ENCODE measurements at regions not wholly inside any gene's neighbourhood (a gene's known extent, or its start where the extent isn't known, plus 50 kb on each side); places are given as distances from the start of the nearest gene placed in this dataset.

DNA sequence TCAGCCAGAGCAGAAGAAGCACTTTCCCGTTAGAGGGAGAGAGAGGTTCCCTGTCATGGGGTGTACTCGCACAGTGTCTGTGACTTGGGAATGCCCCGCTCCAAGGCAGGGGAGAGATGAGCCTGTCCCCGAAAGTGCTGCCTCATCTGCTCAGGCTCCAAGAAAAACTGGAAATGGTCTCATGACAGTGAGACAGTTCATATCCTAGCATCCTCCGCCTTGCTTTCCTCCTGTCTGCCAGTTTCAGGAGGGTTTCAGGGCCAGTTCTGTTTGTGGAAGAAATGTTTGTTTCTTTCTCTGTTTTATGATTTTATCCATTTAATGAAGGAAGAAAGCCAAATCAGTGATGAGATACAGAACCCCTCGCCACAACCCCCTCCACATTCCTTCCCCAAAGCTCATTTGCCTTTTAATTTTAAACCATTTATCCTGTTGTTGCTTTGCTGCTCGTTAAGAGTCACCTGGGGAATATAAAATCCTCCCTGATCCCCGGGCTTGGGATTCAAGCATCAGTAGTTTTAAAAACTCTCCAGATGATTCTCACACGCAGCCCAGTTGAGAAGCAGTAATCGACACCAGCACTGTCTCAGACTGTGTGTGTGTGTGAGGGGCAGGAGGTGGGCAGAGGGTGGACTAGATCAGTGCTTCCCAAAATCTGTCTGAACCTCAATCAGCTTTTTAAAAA, 144.6 kb upstream of the UBL3 start:
- no peak for DNase-seq

- DNase-seq = peak; percentile 51
Measured at GRCh38 chr13:29993716-29994488, 143.5 kb upstream of the UBL3 start.

DNA sequence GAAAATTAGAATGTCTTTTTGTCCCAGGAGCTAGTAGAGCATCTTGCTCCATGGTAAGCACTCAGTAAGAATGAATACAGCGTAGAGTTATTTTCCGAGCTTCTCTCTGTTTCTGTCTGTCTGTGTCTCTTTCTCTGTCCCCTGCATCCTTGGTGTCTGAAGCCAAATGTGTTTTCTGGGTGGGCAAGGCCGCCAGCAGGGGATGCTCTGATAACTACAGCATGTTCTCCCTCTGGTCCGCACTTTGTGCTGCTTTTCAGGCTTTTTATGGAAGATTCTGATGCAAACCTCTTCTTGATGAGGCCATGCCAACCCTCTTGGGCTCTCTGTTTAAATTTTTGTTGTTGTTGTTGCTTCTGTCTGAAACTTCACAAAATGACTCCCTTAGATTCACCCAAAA, 142.8 kb upstream of the UBL3 start:
- no peak for DNase-seq

- DNase-seq = peak; percentile 96
Measured at GRCh38 chr13:29991343-29991742, 140.9 kb upstream of the UBL3 start.

- DNase-seq = no peak
Measured at GRCh38 chr13:29987340-29987739, 136.9 kb upstream of the UBL3 start.

DNA sequence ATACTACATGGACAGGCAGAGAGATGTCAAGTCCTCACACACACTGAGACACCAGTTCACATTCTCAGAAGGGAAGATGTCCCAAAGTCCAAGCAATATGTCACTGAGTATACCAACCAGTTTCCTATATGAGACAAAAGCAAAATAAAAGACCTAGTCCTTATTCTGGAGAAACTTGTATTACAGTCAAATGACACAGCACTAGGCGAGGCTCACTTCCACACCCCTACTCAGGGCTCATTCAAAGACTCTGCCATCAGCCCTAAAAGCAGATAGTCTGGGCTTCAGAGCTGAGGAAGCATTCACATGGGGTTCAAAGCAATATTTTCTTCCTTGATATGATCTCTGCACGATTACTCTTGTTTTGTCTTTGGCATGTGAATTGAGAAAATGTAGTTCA, 129.9 kb upstream of the UBL3 start:
- DNase-seq = no peak

DNA sequence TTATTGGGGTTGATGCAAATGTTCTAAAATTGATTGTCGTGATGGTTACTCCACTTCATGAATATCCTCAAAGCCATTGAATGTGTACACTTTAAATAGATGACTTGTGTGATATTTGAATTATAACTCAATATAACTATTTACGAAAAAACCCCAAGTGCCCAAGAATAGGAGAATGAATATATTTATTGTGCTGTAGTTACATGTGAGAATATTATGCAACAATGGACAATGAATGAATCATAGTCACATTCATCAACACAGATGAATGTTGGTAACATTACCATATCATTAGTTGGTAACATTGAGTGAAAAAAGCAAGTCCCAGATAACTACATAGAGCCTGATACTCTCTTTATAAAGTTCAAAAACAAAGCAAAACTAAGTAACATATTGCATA, 127.8 kb upstream of the UBL3 start:
- DNase-seq = no peak

DNA sequence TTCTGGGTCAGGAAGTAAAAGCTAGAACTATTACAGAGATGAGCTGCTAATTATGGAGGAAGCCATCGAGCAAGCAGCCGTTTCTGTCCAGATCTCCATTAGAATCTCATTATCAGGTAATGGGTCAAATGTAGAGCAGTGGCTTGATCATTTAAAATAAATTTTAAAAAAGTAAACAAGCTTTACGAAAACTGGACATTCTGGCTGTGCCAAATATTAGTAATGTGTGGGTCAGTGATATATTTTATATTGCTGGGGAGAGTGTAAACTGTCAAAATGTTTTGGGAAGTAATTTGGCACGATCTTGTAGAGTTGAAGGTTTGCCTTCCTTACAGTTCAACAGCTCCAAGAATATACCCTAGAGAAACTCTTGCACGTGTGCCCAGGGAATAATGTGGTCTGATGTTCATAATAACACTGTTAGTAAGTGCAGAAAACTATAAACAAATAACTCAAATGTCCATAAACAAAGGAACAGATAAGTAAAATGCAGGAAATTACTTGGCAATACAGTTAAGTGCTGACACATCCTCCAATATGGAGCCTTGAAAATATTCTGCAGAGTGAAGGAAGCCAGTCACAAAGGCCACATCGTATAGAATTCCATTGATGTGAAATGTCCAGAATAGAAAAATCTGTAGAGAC, 127.2 kb upstream of the UBL3 start:
- no peak for DNase-seq

DNA sequence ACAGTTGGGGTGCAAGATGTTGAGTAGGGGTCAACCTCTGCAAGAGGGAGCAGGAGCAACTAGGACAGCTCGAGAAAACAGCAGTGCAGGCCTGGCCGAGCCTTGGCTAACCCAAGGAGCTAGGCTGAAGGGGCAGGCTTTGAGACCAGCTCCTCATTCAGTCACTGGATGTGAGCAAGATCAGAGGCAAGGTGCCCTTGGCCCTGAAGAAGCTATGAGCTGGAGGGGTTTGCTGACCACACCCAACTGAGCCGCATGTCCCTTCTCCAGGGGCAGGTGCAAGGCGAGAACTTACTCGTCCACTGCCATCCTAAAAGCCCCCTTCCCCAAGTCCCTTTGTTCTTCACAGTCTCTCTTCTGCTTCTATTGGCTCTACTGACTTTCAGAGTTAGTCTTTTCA, 126.1 kb upstream of the UBL3 start:
- DNase-seq = no peak

GRCh38 chr13:29975283-29975682, 124.9 kb upstream of the UBL3 start:
- DNase-seq = no peak

DNA sequence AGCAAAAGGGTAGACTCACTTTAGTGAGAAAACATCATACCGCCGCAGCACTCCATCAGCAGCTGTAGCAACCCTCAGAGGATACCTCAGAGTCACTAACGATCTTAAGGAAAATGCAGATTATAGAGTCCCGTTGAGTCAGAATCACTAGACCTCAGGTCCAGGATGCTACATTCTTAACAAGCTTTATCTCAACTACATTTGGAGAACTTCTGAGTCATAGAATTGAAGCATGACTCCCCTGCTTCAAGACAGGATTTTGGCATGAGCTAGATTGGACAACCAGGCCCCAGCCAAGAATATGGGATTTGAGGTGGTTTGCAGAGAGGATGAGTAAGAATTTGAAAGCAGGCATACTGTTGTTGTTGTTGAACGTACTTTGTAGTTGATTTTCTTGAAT, 118.9 kb upstream of the UBL3 start:
- DNase-seq = peak; percentile 61

GRCh38 chr13:29964181-29964845, 113.9 kb upstream of the UBL3 start:
- DNase-seq = no peak

- DNase-seq = no peak
Measured at GRCh38 chr13:29963089-29963488, 112.7 kb upstream of the UBL3 start.

- DNase-seq = no peak
Measured at GRCh38 chr13:29961036-29961670, 110.7 kb upstream of the UBL3 start.

DNA sequence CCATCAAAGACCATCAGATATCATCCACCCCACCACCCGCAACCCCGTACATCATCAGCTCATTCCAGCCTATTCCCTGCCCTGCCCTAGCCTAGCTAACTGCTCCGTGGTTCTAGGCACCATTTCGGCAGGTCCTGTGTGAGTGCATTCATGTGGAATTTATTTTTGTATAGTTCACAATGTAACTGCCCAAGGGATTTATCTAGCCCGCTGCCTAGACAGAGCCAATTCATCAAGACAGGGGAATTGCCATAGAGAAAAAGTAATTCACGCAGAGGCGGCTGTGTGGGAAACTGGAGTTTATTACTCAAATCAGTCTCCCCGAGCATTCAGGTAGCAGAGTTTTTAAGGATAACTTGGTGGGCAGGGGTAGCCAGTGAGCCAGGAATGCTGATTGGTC, 109.2 kb upstream of the UBL3 start:
- DNase-seq = no peak

GRCh38 chr13:29959086-29959485, 108.7 kb upstream of the UBL3 start:
- DNase-seq = no peak

GRCh38 chr13:29958476-29958875, 108.1 kb upstream of the UBL3 start:
- no peak for DNase-seq

DNA sequence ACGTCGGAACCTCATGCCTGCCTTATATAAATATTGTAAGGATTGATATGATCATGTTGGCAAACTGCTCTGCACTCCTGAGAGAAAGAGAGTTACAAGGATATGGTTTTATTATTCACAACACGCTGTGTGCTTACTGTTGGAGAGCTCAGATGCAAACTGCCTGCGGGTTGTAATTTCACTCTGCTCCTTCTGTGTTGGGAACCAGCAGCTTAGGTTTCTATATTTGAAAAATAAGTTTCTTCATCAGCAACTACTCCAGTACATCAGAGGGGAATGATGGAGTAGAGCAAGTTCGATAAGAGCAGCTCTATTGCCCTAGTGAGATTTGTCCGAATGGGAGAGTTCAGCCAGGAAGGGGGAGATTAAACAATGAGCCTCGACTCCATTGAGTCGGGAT, 106.9 kb upstream of the UBL3 start:
- DNase-seq = no peak

DNA sequence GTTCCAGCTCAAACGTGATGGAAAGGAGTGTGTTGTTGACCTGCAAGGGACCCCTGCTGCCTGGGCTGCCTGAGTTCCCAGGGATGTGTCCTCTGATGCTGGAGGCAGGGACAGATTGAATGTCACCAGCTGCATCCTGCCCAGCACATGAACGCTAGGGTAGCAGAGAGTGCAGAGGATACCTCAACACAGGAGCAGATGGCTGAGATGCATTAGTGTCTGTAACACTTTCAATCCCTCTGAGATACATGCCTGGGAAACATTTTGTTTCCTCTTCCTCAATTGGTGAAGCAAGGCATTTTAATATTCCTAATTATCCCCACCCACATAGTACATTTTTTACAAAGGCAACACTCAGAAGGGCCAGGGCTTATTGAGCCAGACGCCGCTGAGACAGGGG, 106.4 kb upstream of the UBL3 start:
- no peak for DNase-seq

DNA sequence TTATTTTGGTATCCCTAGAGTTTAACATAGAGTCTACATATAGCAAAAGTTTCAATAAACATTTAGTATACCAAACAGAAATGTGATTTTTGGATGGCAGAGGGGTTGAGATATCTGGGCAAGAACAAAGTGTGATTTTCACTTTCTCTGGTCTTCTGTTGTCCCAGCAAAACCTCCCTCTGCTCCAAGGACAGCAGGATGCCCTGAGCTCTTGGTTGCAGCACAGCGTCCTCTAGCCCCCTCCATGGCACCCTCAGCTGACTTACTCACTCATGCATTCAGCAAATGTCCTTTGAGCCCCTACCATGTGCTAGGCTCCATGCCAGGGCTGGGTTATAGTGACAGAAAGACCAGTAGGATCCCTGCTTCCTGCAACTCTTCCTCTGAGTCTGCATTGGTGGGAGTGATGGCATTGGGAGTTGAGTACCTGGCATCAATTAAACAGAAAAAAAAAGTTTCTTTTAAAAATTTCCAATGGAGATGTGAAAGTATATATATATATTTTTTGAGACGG, 104.8 kb upstream of the UBL3 start:
- no peak for DNase-seq

GRCh38 chr13:29954082-29955028, 103.9 kb upstream of the UBL3 start:
- DNase-seq = no peak
